ENCODE measurements at regions not wholly inside any gene's neighbourhood (a gene's known extent, or its start where the extent isn't known, plus 50 kb on each side); places are given as distances from the start of the nearest gene placed in this dataset.
A peak's percentile ranks its signal among the peaks of the same experiment; 100 is the strongest.

DNA sequence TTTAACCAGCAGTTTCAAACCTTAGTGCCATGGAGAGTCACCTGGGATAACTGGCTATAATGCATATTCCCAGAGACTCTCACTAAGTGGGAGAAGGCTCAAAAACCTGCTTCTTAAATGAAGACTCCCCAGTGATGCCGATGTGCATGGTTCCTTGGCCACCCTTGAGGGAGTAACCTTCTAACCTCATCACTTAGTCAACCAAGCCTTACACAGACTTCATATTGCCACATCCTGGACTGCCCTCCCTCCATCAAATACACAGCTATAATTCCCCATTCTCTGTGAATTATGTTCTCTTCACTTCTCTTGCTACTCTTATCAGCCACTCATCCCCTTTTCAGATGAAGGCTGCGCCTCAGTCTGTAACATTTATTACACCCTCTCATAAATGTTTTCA is 462.9 kb upstream of the RGPD4 start:
- Histone ChIP-seq H3K36me3 (ENCODE audit: insufficient read depth) (no peaks in the 10 kb centered on the region), H4K20me1 (replicated peaks; ENCODE audit: insufficient read depth) (no peaks in the 10 kb centered on the region), H3K79me2 (replicated peaks; ENCODE audit: insufficient read depth) (no peaks in the 10 kb centered on the region), H3K4me3 (no peak overlapping the region), H3K9me2 (ENCODE audit: insufficient read depth) (peaks cover 12% of the 10 kb centered on the region), H3F3A (replicated peaks; ENCODE audit: low read depth) (no peaks in the 10 kb centered on the region), H3K27me3 (ENCODE audit: insufficient read depth) (no peaks in the 10 kb centered on the region), H3K4me2 (no peak overlapping the region), H3K4me1 (ENCODE audit: insufficient read depth) (no peaks in the 10 kb centered on the region), H2AFZ (no peak overlapping the region), H3K27ac (ENCODE audit: low read depth) (no peak overlapping the region)
- Mint-ChIP-seq H3K27me3 (ENCODE audit: insufficient read depth, low read depth, poor library complexity) (peaks cover 4% of the 10 kb centered on the region), H3K4me1 (no peaks in the 10 kb centered on the region; the same call in 2 of the 3 replicates), H3K27ac (peak overlapping the region; percentile 64; the same call in 1 of the 2 replicates), H3K9me3 (no peaks in the 10 kb centered on the region), H3K36me3 (ENCODE audit: low read depth) (no peaks in the 10 kb centered on the region), H3K4me3 (no peak overlapping the region)
- DNase-seq (ENCODE audit: low spot score) (no peak), ATAC-seq (no peak)
- no peak for TF ChIP-seq ZNF331 (CRISPR knock-in tag; IDR thresholded peaks at IDR 0.05; ENCODE audit: low read depth)
- no peak for TF ChIP-seq NANOG (IDR thresholded peaks at IDR 0.05; ENCODE audit: borderline replicate concordance)
- no peak for TF ChIP-seq POLR2AphosphoS5 (IDR thresholded peaks at IDR 0.05; ENCODE audit: low read depth)
- TF ChIP-seq, protein P1, sequence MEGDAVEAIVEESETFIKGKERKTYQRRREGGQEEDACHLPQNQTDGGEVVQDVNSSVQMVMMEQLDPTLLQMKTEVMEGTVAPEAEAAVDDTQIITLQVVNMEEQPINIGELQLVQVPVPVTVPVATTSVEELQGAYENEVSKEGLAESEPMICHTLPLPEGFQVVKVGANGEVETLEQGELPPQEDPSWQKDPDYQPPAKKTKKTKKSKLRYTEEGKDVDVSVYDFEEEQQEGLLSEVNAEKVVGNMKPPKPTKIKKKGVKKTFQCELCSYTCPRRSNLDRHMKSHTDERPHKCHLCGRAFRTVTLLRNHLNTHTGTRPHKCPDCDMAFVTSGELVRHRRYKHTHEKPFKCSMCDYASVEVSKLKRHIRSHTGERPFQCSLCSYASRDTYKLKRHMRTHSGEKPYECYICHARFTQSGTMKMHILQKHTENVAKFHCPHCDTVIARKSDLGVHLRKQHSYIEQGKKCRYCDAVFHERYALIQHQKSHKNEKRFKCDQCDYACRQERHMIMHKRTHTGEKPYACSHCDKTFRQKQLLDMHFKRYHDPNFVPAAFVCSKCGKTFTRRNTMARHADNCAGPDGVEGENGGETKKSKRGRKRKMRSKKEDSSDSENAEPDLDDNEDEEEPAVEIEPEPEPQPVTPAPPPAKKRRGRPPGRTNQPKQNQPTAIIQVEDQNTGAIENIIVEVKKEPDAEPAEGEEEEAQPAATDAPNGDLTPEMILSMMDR (conservative IDR thresholded peaks at IDR 0.05; ENCODE audit: low read depth in 2 of 2), result no peak
- TF ChIP-seq EZH2 (IDR thresholded peaks at IDR 0.05; ENCODE audit: low read depth, unreplicated experiment), result no peak
- TF ChIP-seq STAT1 (IDR thresholded peaks at IDR 0.05; ENCODE audit: unreplicated experiment), result no peak
- TF ChIP-seq, protein P2, sequence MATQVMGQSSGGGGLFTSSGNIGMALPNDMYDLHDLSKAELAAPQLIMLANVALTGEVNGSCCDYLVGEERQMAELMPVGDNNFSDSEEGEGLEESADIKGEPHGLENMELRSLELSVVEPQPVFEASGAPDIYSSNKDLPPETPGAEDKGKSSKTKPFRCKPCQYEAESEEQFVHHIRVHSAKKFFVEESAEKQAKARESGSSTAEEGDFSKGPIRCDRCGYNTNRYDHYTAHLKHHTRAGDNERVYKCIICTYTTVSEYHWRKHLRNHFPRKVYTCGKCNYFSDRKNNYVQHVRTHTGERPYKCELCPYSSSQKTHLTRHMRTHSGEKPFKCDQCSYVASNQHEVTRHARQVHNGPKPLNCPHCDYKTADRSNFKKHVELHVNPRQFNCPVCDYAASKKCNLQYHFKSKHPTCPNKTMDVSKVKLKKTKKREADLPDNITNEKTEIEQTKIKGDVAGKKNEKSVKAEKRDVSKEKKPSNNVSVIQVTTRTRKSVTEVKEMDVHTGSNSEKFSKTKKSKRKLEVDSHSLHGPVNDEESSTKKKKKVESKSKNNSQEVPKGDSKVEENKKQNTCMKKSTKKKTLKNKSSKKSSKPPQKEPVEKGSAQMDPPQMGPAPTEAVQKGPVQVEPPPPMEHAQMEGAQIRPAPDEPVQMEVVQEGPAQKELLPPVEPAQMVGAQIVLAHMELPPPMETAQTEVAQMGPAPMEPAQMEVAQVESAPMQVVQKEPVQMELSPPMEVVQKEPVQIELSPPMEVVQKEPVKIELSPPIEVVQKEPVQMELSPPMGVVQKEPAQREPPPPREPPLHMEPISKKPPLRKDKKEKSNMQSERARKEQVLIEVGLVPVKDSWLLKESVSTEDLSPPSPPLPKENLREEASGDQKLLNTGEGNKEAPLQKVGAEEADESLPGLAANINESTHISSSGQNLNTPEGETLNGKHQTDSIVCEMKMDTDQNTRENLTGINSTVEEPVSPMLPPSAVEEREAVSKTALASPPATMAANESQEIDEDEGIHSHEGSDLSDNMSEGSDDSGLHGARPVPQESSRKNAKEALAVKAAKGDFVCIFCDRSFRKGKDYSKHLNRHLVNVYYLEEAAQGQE (IDR thresholded peaks at IDR 0.05; ENCODE audit: unreplicated experiment), result no peak
- TF ChIP-seq, protein P3, sequence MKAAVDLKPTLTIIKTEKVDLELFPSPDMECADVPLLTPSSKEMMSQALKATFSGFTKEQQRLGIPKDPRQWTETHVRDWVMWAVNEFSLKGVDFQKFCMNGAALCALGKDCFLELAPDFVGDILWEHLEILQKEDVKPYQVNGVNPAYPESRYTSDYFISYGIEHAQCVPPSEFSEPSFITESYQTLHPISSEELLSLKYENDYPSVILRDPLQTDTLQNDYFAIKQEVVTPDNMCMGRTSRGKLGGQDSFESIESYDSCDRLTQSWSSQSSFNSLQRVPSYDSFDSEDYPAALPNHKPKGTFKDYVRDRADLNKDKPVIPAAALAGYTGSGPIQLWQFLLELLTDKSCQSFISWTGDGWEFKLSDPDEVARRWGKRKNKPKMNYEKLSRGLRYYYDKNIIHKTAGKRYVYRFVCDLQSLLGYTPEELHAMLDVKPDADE (IDR thresholded peaks at IDR 0.05), result no peak
- TF ChIP-seq, protein P4, sequence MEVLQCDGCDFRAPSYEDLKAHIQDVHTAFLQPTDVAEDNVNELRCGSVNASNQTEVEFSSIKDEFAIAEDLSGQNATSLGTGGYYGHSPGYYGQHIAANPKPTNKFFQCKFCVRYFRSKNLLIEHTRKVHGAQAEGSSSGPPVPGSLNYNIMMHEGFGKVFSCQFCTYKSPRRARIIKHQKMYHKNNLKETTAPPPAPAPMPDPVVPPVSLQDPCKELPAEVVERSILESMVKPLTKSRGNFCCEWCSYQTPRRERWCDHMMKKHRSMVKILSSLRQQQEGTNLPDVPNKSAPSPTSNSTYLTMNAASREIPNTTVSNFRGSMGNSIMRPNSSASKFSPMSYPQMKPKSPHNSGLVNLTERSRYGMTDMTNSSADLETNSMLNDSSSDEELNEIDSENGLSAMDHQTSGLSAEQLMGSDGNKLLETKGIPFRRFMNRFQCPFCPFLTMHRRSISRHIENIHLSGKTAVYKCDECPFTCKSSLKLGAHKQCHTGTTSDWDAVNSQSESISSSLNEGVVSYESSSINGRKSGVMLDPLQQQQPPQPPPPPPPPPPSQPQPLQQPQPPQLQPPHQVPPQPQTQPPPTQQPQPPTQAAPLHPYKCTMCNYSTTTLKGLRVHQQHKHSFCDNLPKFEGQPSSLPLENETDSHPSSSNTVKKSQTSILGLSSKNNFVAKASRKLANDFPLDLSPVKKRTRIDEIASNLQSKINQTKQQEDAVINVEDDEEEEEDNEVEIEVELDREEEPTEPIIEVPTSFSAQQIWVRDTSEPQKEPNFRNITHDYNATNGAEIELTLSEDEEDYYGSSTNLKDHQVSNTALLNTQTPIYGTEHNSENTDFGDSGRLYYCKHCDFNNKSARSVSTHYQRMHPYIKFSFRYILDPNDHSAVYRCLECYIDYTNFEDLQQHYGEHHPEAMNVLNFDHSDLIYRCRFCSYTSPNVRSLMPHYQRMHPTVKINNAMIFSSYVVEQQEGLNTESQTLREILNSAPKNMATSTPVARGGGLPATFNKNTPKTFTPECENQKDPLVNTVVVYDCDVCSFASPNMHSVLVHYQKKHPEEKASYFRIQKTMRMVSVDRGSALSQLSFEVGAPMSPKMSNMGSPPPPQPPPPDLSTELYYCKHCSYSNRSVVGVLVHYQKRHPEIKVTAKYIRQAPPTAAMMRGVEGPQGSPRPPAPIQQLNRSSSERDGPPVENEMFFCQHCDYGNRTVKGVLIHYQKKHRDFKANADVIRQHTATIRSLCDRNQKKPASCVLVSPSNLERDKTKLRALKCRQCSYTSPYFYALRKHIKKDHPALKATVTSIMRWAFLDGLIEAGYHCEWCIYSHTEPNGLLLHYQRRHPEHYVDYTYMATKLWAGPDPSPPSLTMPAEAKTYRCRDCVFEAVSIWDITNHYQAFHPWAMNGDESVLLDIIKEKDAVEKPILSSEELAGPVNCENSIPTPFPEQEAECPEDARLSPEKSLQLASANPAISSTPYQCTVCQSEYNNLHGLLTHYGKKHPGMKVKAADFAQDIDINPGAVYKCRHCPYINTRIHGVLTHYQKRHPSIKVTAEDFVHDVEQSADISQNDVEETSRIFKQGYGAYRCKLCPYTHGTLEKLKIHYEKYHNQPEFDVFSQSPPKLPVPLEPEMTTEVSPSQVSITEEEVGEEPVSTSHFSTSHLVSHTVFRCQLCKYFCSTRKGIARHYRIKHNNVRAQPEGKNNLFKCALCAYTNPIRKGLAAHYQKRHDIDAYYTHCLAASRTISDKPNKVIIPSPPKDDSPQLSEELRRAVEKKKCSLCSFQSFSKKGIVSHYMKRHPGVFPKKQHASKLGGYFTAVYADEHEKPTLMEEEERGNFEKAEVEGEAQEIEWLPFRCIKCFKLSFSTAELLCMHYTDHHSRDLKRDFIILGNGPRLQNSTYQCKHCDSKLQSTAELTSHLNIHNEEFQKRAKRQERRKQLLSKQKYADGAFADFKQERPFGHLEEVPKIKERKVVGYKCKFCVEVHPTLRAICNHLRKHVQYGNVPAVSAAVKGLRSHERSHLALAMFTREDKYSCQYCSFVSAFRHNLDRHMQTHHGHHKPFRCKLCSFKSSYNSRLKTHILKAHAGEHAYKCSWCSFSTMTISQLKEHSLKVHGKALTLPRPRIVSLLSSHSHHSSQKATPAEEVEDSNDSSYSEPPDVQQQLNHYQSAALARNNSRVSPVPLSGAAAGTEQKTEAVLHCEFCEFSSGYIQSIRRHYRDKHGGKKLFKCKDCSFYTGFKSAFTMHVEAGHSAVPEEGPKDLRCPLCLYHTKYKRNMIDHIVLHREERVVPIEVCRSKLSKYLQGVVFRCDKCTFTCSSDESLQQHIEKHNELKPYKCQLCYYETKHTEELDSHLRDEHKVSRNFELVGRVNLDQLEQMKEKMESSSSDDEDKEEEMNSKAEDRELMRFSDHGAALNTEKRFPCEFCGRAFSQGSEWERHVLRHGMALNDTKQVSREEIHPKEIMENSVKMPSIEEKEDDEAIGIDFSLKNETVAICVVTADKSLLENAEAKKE (CRISPR knock-in tag; IDR thresholded peaks at IDR 0.05), result no peak
- no peak for TF ChIP-seq CREB1 (CRISPR knock-in tag; IDR thresholded peaks at IDR 0.05; ENCODE audit: low read depth)
